ENCODE measurements at regions not wholly inside any gene's neighbourhood (a gene's known extent, or its start where the extent isn't known, plus 50 kb on each side); places are given as distances from the start of the nearest gene placed in this dataset.
A peak's percentile ranks its signal among the peaks of the same experiment; 100 is the strongest.
"Not testable (repeated sequence)": the region's sequence is repeated elsewhere in the genome, so short reads cannot be mapped to it uniquely, and the experiment has no call there.

DNA sequence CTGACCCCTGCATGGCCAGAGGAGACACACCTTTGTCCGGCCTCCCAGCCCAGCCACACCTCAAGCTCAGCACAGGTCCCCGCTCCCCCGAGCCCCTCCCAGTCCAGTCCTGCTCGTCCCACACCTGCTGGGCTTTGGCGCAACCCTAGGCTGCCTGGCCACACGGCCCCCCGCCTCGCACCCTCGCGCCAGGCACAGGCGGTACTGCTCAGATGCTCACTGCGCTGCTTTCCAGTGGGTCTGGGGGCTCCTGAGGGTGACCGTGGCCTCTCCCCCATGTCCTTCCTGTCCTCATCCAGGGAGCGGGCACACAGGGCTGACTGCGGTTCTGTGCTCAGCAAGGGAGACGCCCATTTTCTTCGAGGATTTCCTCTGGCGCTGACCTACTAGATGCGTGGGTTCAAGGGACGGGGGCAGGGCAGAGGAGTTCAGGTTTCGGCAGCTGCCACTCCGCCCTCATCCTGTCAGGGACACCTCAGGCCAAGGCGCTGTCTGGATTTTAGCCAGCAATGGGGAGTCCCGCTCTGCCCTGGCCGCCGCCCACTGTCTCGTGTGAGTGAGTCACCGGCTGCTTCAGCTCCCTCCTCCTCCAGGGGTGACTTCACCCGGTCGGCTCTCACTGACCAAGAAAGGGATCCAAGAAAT is 118.0 kb upstream of the ZNF469 start:
- Histone ChIP-seq H3K27ac (no peak overlapping the region), H3K4me1 (replicated peaks in 1 of 2) (peaks cover 10 to 22% of the 10 kb centered on the region in 2 donors), H3K4me3 (no peak overlapping the region)
- in situ Hi-C loops (cut with MboI; ENCODE audit: low pct_unique_long_range_greater_than_20kb in 2 of 9, low sequenced_read_pairs in 9 of 9, unreplicated experiment in 9 of 9): no loop called here
- no CpG with 5 or more reads among the region's 30 CpGs for WGBS, 10 experiments
- ATAC-seq (replicated peaks in 6 of 8): peak; percentile 90 to 98 (median 94)

DNA sequence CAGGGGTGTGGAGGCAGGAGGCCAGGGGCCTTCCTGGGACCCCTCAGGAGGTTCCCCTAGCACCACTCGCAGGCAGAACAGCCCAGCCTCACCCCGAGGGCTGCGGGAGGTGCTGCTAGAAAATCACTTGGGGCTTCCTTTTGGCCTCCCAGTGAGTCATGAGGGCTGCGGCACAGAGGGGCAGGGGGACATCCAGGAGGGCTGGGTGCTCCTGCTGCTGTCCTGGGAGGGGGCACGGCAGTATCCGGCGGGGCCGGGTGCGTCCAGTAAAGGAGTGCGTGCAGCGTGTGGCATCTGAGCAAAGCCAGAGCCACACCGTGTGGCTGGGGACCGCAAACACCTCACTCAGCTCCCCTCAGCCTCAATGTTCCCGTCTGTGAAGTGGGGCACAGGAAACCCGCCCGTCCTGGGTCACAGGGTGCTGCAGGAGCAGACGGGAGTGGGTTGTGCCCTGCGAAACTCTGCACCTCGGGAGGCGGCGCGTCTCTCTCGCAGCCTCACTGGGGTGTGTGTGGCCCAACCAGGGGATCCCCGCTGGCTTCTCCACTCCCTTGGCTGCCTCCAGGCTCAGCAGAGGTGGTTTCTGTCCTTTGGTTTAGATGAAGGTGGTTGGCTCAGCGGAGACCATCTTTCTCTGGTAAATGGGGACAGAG is 117.3 kb upstream of the ZNF469 start:
- peak in 1 of 8 experiments; percentile 6 for ATAC-seq (replicated peaks in 6 of 8)
- WGBS, 10 experiments: 89 to 100% methylated on average over 1 to 5 of the region's 25 CpGs; no CpG with 5 or more reads in 8 of the 10 experiments
- H3K4me3 ChIP-seq; in situ Hi-C loops (cut with MboI; ENCODE audit: low pct_unique_long_range_greater_than_20kb in 2 of 9, low sequenced_read_pairs in 9 of 9, unreplicated experiment in 9 of 9): not testable (repeated sequence)
- peaks cover 10 to 22% of the 10 kb centered on the region in 2 donors for H3K4me1 ChIP-seq (replicated peaks in 1 of 2)
- peak overlapping the region in 1 of 2 donors; percentile 61 for H3K27ac ChIP-seq

DNA sequence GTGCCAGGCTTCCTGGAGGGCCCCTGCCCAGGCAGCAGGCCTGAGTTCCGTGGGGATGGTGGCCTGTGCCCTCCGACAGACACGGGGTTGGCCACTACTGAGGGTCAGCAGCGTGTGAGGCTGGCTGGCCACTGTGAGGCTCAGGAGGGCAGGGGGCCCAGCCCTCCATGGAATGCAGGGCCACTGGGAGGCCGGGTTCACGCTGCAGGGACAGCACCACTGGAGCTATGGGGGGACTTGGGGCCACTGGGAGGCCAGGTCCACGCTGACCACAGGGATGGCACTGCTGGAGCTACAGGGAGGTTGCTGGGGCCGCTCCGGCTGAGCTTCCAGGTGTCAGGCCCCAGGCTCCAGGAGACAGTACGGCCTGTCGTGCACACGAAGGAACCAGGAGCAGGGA is 116.7 kb upstream of the ZNF469 start:
- ATAC-seq (replicated peaks in 6 of 8); H3K27ac ChIP-seq; H3K4me3 ChIP-seq; in situ Hi-C loops (cut with MboI; ENCODE audit: low pct_unique_long_range_greater_than_20kb in 2 of 9, low sequenced_read_pairs in 9 of 9, unreplicated experiment in 9 of 9): not testable (repeated sequence)
- H3K4me1 ChIP-seq (replicated peaks in 1 of 2): peaks cover 10 to 22% of the 10 kb centered on the region in 2 donors
- WGBS, 10 experiments: 90% methylated on average over 2 of the region's 12 CpGs; no CpG with 5 or more reads in 9 of the 10 experiments

DNA sequence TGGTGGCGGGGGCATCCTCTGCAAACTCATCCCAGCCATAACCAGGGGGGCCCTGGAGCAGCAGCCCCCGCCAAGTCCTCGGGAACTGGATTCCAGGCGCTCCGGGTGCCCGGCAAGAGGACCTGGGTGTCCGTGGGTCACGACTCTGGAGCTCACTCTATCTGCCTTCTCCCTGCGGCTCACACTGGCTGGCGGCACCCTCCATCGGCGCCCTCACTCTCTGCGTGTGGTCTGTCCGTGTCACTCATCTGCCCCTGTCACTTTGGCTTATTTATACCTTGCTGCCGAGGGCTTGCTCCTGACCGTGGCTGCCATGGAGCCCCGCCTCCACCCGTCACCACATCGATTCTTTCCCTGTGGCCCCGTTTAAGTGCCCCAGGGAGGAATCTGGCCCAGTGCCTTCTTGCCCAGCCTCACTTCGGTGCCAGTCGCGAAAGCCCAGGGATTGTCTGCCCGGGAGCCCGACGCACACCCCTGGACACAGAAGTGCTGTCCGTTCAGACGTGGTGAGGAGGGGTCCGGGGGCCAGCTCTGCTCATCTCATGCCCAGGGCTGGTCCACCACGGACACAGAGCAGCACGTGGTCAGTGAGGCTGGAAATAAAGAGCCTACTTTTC is 115.7 kb upstream of the ZNF469 start:
- peak in 4 of 8 experiments; percentile 3 to 12 (median 8) for ATAC-seq (replicated peaks in 6 of 8)
- in situ Hi-C loops (cut with MboI; ENCODE audit: low pct_unique_long_range_greater_than_20kb in 2 of 9, low sequenced_read_pairs in 9 of 9, unreplicated experiment in 9 of 9); H3K4me3 ChIP-seq; H3K27ac ChIP-seq: not testable (repeated sequence)
- H3K4me1 ChIP-seq (replicated peaks in 1 of 2): peaks cover 10 to 20% of the 10 kb centered on the region in 2 donors
- WGBS, 10 experiments: 47% methylated on average over 3 of the region's 31 CpGs; no CpG with 5 or more reads in 9 of the 10 experiments

DNA sequence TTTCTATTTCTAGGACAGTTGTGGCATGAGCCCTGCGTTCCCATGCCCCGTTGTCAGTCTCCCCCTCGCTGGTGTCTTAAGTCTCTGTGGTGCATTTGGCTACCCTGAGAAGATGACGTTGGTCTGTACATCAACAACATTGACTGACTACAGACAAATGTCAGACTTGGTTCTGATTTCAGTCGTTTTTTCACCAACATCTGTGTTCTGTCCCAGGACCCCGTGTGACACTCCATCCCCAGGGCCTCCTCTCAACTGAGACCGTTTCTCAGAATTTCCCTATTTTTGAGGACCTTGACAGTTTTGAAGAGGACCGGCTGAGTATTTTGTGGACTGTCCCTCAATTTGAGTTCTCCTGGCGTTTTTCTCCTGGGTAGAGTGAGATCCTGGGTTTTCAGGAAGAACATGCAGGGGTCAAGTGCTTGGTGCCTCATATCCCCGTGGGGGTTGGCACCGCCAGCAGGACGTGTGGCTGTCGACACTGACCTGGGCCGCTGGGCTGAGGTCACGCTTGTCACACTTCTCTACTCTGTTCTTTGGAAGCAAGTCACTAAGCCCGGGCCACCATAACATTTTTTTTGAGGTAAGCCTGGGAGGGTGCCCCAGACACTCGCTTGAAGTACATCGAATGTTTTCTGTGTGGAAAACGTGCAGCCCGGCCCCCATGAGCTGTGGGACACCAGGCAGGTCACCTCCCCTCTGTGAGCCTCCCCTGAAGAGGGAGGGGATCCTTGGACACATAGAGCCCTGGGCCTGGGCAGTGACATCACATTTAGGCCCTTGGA is 114.4 kb upstream of the ZNF469 start:
- in situ Hi-C loops (cut with MboI; ENCODE audit: low pct_unique_long_range_greater_than_20kb in 2 of 9, low sequenced_read_pairs in 9 of 9, unreplicated experiment in 9 of 9); ATAC-seq (replicated peaks in 6 of 8); H3K27ac ChIP-seq; H3K4me3 ChIP-seq: not testable (repeated sequence)
- 40 to 72% (median 55%) methylated on average over 1 to 7 of the region's 20 CpGs; no CpG with 5 or more reads in 6 of the 10 experiments for WGBS, 10 experiments
- H3K4me1 ChIP-seq (replicated peaks in 1 of 2): peaks cover 7 to 12% of the 10 kb centered on the region in 2 donors

DNA sequence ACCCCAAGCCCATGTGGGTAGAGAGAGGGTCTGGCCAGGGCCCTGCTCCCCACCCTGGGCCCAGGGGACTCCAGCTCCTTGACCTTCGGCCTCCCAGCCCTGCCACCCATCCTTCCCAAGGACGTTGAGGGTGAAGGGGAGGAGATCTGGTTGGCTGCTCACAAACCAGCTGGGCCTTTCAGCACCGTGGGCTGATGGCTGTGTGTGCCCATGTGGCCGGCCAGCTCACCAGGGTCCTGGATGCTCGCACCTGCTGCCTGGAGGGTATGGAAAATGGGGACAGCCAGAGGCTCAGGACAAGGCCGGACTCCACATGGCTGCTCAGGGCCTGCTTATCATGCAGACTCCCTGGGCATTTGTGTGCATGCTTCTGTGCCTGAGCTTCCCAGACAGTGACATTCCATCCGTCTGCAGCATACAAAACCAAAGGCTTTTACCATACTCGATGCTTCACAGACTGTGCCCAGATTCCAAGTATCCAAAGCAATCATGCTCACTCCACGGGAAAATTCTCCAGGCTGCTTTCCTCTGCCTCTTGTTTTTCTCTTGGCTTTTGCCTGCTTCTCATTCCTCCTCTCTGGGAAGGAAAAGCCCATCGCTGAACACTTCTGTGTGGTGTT is 112.5 kb upstream of the ZNF469 start:
- H3K27ac ChIP-seq; H3K4me3 ChIP-seq; in situ Hi-C loops (cut with MboI; ENCODE audit: low pct_unique_long_range_greater_than_20kb in 2 of 9, low sequenced_read_pairs in 9 of 9, unreplicated experiment in 9 of 9); ATAC-seq (replicated peaks in 6 of 8): not testable (repeated sequence)
- WGBS, 10 experiments: 60 to 91% (median 80%) methylated on average over 1 to 3 of the region's 10 CpGs; no CpG with 5 or more reads in 7 of the 10 experiments
- H3K4me1 ChIP-seq (replicated peaks in 1 of 2): peaks cover 7 to 15% of the 10 kb centered on the region in 2 donors

DNA sequence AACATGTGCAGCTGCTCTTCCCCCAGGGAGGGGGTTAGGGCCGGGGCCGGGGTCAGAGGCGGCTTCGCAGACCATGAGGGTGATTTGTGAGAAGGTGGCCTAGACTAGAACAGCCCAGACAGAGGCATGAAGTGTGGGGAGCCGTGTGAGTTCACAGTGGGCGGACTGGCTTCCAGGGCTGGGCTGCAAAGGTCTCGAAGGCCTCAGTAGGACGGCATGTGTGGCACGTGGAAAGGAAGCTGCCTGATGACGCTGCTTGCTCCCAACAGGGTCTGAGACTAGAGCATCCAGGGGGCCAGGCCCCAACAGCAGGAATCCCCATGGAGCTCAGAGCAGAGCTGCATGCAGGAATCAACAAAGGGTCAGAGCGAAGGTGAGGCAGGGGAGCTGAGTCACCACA is 111.5 kb upstream of the ZNF469 start:
- H3K4me3 ChIP-seq; in situ Hi-C loops (cut with MboI; ENCODE audit: low pct_unique_long_range_greater_than_20kb in 2 of 9, low sequenced_read_pairs in 9 of 9, unreplicated experiment in 9 of 9); H3K27ac ChIP-seq; ATAC-seq (replicated peaks in 6 of 8): not testable (repeated sequence)
- H3K4me1 ChIP-seq (replicated peaks in 1 of 2): peaks cover 5 to 12% of the 10 kb centered on the region in 2 donors
- WGBS, 10 experiments: 73% methylated on average over 3 of the region's 11 CpGs; no CpG with 5 or more reads in 9 of the 10 experiments

DNA sequence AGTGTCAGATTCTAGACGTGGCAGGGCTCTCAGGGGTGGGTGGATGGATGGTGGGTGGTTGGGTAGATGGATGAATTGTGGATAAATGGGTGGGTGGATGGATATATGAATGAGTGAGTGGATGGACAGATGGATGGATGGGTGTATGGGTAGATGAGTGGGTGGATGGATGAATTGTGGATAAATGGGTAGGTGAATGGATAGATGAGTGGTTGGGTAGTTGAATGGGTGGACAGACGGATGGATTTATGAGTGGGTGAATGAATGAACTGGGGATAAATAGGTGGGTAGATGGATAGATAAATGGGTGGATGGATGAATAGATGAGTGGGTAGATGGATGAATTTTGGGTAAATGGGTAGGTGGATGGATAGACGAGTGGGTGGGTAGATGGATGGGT is 111.0 kb upstream of the ZNF469 start:
- 32 to 100% (median 100%) methylated on average over 1 to 2 of the region's 3 CpGs; no CpG with 5 or more reads in 6 of the 10 experiments for WGBS, 10 experiments
- ATAC-seq (replicated peaks in 6 of 8); H3K4me3 ChIP-seq; in situ Hi-C loops (cut with MboI; ENCODE audit: low pct_unique_long_range_greater_than_20kb in 2 of 9, low sequenced_read_pairs in 9 of 9, unreplicated experiment in 9 of 9); H3K27ac ChIP-seq: not testable (repeated sequence)
- peaks cover 5 to 12% of the 10 kb centered on the region in 2 donors for H3K4me1 ChIP-seq (replicated peaks in 1 of 2)

DNA sequence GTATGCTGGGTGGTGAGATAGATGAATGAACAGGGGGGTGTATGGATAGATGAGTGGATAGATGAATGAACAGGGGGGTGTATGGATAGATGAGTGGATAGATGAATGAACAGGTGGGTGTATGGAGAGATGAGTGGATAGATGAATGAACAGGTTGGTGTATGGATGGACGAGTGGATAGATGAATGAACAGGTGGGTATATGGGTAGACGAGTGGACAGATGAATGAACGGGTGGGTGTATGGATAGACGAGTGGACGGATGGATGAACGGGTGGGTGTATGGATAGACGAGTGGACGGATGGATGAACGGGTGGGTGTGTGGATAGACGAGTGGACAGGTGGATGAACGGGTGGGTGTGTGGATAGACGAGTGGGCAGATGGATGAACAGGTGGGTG is 110.3 kb upstream of the ZNF469 start:
- 85 to 100% (median 98%) methylated on average over 4 to 10 of the region's 12 CpGs; no CpG with 5 or more reads in 6 of the 10 experiments for WGBS, 10 experiments
- ATAC-seq (replicated peaks in 6 of 8); H3K4me3 ChIP-seq; in situ Hi-C loops (cut with MboI; ENCODE audit: low pct_unique_long_range_greater_than_20kb in 2 of 9, low sequenced_read_pairs in 9 of 9, unreplicated experiment in 9 of 9); H3K4me1 ChIP-seq (replicated peaks in 1 of 2); H3K27ac ChIP-seq: not testable (repeated sequence)

DNA sequence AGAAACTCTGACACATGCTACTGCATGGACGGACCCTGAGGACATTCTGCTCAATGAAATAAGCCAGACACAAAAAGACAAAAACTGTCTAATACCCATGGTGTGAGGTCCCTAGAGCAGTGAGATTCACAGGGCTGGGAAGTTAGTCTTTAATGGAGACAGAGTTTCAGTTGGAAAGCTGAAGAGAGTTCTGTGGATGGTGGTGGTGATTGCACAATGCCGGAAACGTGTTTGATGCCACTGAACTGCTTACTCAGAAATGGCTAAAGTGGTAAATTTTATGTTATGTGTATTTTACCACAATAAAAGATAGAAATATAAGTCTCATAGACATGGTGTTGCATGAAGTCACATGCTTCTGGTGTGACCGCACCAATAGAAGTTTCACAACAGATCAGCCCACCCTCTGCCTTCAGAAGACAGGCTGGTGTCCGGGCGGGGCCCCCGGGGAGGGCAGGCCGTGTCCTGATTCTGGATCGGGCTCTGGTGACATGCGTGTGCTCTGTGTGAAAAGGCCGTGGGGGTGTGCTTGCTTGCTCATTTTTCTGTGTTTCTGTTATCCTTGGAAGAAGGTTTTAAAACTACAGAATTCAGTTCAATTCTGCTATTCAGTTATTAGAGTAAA is 108.5 kb upstream of the ZNF469 start:
- H3K27ac ChIP-seq; in situ Hi-C loops (cut with MboI; ENCODE audit: low pct_unique_long_range_greater_than_20kb in 2 of 9, low sequenced_read_pairs in 9 of 9, unreplicated experiment in 9 of 9); H3K4me3 ChIP-seq; H3K4me1 ChIP-seq (replicated peaks in 1 of 2): not testable (repeated sequence)
- peak in 5 of 8 experiments; percentile 25 to 97 (median 54) for ATAC-seq (replicated peaks in 6 of 8)
- 20 to 96% (median 83%) methylated on average over 1 to 4 of the region's 11 CpGs; no CpG with 5 or more reads in 7 of the 10 experiments for WGBS, 10 experiments

DNA sequence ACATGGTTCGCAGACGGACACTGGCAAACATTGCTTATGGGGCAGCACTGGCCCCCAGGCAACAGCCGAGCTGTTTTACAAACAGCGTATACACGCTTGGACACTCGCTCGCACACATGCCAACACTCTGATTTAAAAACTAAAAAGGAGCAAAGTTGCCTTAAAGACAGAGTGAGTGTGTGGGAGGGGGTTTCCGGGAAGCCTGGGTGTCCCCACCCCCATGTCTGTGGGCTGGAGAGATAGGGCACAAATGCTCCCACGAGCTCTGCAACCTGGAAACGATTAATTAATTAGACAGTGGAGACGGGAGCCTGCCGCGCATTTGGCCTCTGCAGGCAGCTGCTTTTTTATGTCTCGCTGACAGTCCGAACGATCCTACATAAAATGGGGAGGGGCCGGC is 107.9 kb upstream of the ZNF469 start:
- peaks cover 5 to 10% of the 10 kb centered on the region in 2 donors for H3K4me1 ChIP-seq (replicated peaks in 1 of 2)
- in situ Hi-C loops (cut with MboI; ENCODE audit: low pct_unique_long_range_greater_than_20kb in 2 of 9, low sequenced_read_pairs in 9 of 9, unreplicated experiment in 9 of 9): no loop called here
- H3K4me3 ChIP-seq: no peak overlapping the region
- ATAC-seq (replicated peaks in 6 of 8): peak; percentile 26 to 78 (median 59)
- no peak overlapping the region for H3K27ac ChIP-seq
- 19 to 100% (median 67%) methylated on average over 1 to 5 of the region's 17 CpGs; no CpG with 5 or more reads in 5 of the 10 experiments for WGBS, 10 experiments

Data from motor neuron (in vitro differentiated cells).